GM18505 (cell line): ENCODE measurements at regions not wholly inside any gene's neighbourhood (a gene's known extent, or its start where the extent isn't known, plus 50 kb on each side); places are given as distances from the start of the nearest gene placed in this dataset.

Source experiments
- ATAC-seq: cut with Tn5 transposase; IDR thresholded peaks from one replicate; pipeline ENCODE4 v1.9.1; 2021; ENCODE audit not compliant: unreplicated experiment
- POLR2A ChIP-seq: IDR thresholded peaks from 4 replicates; pipeline ENCODE4 v1.6.1; 2011; ENCODE audit warnings: borderline replicate concordance; ENCODE audit not compliant: insufficient read depth, insufficient read length; ENCODE audit errors: extremely low read depth

DNA sequence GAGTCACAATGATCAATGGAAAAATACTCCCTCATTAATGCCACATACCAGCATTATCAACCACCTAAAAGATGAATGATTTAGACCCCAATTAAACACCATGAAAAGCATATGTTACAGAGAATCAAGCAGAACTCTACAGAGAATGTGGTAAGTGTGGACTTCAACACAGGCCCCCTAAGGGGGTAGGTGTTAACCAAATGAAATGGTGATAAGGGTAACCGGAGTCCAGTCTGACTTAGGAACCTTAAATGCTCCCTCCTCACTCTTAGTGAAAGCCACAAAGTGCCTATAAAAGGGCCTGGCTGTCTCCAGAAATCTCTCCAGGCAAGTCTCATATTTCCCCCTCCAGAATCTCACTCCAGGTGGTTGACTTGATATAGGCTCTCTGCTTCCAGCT is 149.2 kb upstream of the FOXD3 start:
- no peak for TF ChIP-seq POLR2A
- no peak for ATAC-seq

DNA sequence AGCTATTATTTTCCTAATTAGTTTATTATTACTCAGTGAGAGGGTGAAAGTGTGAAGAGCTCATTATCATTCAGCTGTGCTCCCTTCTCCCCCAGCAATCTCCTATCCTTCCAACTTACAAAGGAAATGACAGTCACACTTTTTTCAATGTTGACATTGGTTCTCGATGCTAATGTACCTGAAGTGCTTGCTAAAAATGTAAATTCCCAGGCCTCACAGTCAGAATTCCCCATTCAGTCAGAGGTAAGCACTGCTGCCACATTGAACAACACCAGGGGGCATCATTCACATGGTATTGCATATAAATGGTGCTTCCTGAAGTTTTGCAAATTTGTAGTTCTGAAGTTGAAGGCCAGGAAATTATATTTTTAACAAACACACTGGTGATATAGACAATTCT is 132.7 kb upstream of the FOXD3 start:
- ATAC-seq: no peak
- no peak for TF ChIP-seq POLR2A

- no peak for TF ChIP-seq POLR2A
- no peak for ATAC-seq
Measured at GRCh38 chr1:63190171-63190570, 132.2 kb upstream of the FOXD3 start.

GRCh38 chr1:63198871-63199394 is 123.4 kb upstream of the FOXD3 start:
- no peak for TF ChIP-seq POLR2A
- no peak for ATAC-seq

GRCh38 chr1:63199706-63200335 is 122.5 kb upstream of the FOXD3 start:
- no peak for ATAC-seq
- no peak for TF ChIP-seq POLR2A

- ATAC-seq: no peak
- no peak for TF ChIP-seq POLR2A
Measured at GRCh38 chr1:63200676-63201075, 121.7 kb upstream of the FOXD3 start.

- ATAC-seq: no peak
- no peak for TF ChIP-seq POLR2A
Measured at GRCh38 chr1:63203641-63204040, 118.7 kb upstream of the FOXD3 start.

GRCh38 chr1:63205776-63206175 is 116.6 kb upstream of the FOXD3 start:
- no peak for ATAC-seq

GRCh38 chr1:63214553-63214952 is 107.8 kb upstream of the FOXD3 start:
- no peak for TF ChIP-seq POLR2A
- ATAC-seq: no peak

More at GRCh38 chr1:63205776-63206175, 116.6 kb upstream of the FOXD3 start:
- no peak for TF ChIP-seq POLR2A

- ATAC-seq: no peak
- no peak for TF ChIP-seq POLR2A
Measured at GRCh38 chr1:63223426-63223825, 98.9 kb upstream of the FOXD3 start.

- no peak for TF ChIP-seq POLR2A
- no peak for ATAC-seq
Measured at GRCh38 chr1:63230722-63231121, 91.6 kb upstream of the FOXD3 start.

GRCh38 chr1:63238721-63239120 is 83.6 kb upstream of the FOXD3 start:
- TF ChIP-seq POLR2A: no peak
- no peak for ATAC-seq

DNA sequence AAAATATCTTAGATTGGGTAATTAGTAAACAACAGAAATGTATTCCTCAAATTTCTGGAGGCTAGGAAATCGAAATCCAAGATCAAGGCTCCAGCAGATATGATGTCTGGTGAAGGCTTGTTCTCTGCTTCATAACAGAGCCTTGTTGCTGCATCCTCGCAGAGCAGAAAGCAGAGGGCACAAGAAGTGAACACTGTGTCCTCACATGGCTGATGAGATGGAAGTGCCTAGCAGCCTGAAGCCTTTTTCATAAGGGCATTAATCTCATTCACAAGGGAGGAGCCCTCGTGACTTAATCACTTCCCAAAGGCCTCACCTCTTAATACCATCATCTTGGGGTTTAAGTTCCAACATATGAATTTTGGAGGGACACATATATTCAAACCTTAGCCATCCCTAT is 77.2 kb upstream of the FOXD3 start:
- TF ChIP-seq POLR2A: no peak
- ATAC-seq: no peak

- TF ChIP-seq POLR2A: no peak
- ATAC-seq: no peak
Measured at GRCh38 chr1:63248216-63248615, 74.2 kb upstream of the FOXD3 start.

DNA sequence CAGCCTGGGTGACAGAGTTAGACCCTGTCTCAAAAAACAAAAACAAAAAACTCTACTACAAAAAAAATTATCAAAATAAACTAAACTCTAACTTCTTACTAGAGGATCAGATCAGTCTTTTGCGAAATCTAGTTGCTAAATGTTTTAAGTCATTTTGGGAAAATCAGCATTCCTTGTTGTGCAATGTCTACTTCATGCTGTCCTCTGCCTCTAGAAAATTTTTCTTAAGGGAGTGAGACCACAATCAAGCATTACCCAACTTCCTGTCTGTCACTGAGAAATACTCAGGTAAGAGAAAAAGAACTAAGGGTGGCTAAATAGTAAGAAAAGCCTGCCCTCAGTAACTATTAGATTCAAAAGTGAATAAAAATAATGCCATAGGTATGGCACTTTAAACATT is 67.2 kb upstream of the FOXD3 start:
- TF ChIP-seq POLR2A: no peak
- no peak for ATAC-seq
